Fibroblast of skin of right quadriceps (primary cell): ENCODE measurements at regions not wholly inside any gene's neighbourhood (a gene's known extent, or its start where the extent isn't known, plus 50 kb on each side); places are given as distances from the start of the nearest gene placed in this dataset.
A peak's percentile ranks its signal among the peaks of the same experiment; 100 is the strongest.

Source experiments
- DNase-seq: peaks from one replicate; pipeline ENCODE4 v3.0.0-alpha.2; 2013

- no peak for DNase-seq
Observed at GRCh38 chr11:11710556-11710955, 88.8 kb upstream of the GALNT18 start.

- DNase-seq, result no peak
Observed at GRCh38 chr11:11709447-11710239, 87.8 kb upstream of the GALNT18 start.

GRCh38 chr11:11708256-11708655 is 86.5 kb upstream of the GALNT18 start:
- no peak for DNase-seq

- DNase-seq, result no peak
Observed at GRCh38 chr11:11706028-11706427, 84.2 kb upstream of the GALNT18 start.

- no peak for DNase-seq
Observed at GRCh38 chr11:11703885-11704284, 82.1 kb upstream of the GALNT18 start.

- DNase-seq, result peak; percentile 48
Observed at GRCh38 chr11:11701070-11701469, 79.3 kb upstream of the GALNT18 start.

GRCh38 chr11:11697796-11698195 is 76.0 kb upstream of the GALNT18 start:
- no peak for DNase-seq

- DNase-seq, result no peak
Observed at GRCh38 chr11:11691296-11692151, 69.7 kb upstream of the GALNT18 start.

GRCh38 chr11:11681536-11681935 is 59.7 kb upstream of the GALNT18 start:
- DNase-seq, result no peak

- no peak for DNase-seq
Observed at GRCh38 chr11:11677672-11678356, 56.0 kb upstream of the GALNT18 start.

GRCh38 chr11:11675671-11676181 is 53.9 kb upstream of the GALNT18 start:
- no peak for DNase-seq

- no peak for DNase-seq
Observed at GRCh38 chr11:11672789-11673188, 51.0 kb upstream of the GALNT18 start.

GRCh38 chr11:11672101-11672500 is 50.3 kb upstream of the GALNT18 start:
- DNase-seq, result no peak
